Body of pancreas (tissue), 4 donors: ENCODE measurements at regions not wholly inside any gene's neighbourhood (a gene's known extent, or its start where the extent isn't known, plus 50 kb on each side); places are given as distances from the start of the nearest gene placed in this dataset.

Experiments used
- ATAC-seq: fragments of 150-250 bp; one replicate; pipeline ENCODE4 v1.9.1; 2016
- DNase-seq, 4 donors: peaks; one replicate each; pipeline ENCODE4 v3.0.0-alpha.2; 2019
- H3K27ac ChIP-seq, 4 donors: fragments of 200-600 bp; sonication (generic); 1 replicate in 3 of 4; 2 replicates in 1 of 4; pipeline versions ENCODE4 v1.5.1 to v1.6.1; 2016 to 2019; ENCODE audit warnings: mild to moderate bottlenecking in 1 of 4, mixed read lengths in 1 of 4, moderate library complexity in 1 of 4
- H3K27me3 ChIP-seq, 2 donors: fragments of 200-600 bp; sonication (generic); one replicate each; pipeline ENCODE4 v1.6.0; 2016; ENCODE audit warnings: mild to moderate bottlenecking in 1 of 2
- H3K36me3 ChIP-seq, 2 donors: fragments of 200-600 bp; sonication (generic); replicated peaks in 1 of 2; 2 replicates each; pipeline ENCODE4 v1.5.1; 2016; ENCODE audit warnings: low read depth in 2 of 2; ENCODE audit not compliant: insufficient read depth in 1 of 2
- H3K4me1 ChIP-seq: fragments of 200-600 bp; sonication (generic); one replicate; pipeline ENCODE4 v1.6.0; 2016
- H3K4me3 ChIP-seq, 2 donors: fragments of 200-600 bp; sonication (generic); 1 replicate in 1 of 2; 2 replicates in 1 of 2; pipeline ENCODE4 v1.5.1; 2016 to 2019
- H3K9me3 ChIP-seq, 3 donors: fragments of 200-600 bp; sonication (generic); 1 replicate in 2 of 3; 2 replicates in 1 of 3; pipeline ENCODE4 v1.5.1; 2016
- POLR2A ChIP-seq, 3 donors: fragments of 450-650 bp; IDR thresholded peaks; one replicate each; pipeline ENCODE4 v1.6.1; 2016; ENCODE audit warnings: antibody characterized with exemption in 3 of 3, mild to moderate bottlenecking in 2 of 3
- WGBS, 2 donors: methylation state at CpG; one replicate each; pipeline ENCODE4 v1.1.5; 2017; 5-methylcytosine and 5-hydroxymethylcytosine counted together
- intact Hi-C: fragments of 100-400 bp; cut with DNase I; formaldehyde crosslinking; loops from one replicate; pipeline ENCODE4 v1.15.1; 2023
- TF ChIP-seq, protein P1 (sequence below), 7 experiments: fragments of 450-650 bp in 4 of 7; fragments of 200-600 bp in 3 of 7; sonication (generic) in 3 of 7; IDR thresholded peaks; one replicate each; pipeline ENCODE4 v1.5.1; 2016 to 2019; ENCODE audit warnings: antibody characterized with exemption in 7 of 7

DNA sequence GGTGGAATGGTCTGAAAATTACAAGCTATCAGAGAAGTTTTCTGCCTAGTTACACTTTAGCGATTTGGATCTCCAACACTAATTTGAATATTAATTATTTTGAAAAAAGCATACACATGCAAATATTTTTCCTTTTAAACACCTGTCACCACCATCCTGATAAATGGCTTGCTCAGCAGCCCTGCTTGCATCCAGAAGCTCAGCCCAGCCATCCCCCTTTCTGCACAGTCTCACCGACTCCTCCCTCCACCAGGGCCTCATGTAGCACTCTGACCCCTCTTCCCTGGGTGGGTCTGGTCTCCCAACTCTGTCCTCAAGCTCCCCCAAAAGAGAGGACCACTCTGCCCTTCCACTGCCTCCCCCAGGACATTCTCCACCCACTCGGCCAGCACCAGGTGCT, 70.0 kb downstream of the C5orf15 start:
- Histone ChIP-seq H3K4me3 (no peak overlapping the region), H3K27ac (no peak overlapping the region), H3K36me3 (no peaks in the 10 kb centered on the region), H3K27me3 (no peaks in the 10 kb centered on the region), H3K9me3 (no peaks in the 10 kb centered on the region), H3K4me1 (no peaks in the 10 kb centered on the region)
- intact Hi-C loops: no loop called here
- DNase-seq: no peak
- no peak for ATAC-seq
- TF ChIP-seq POLR2A (IDR thresholded peaks at IDR 0.05): no peak
- TF ChIP-seq, protein P1, sequence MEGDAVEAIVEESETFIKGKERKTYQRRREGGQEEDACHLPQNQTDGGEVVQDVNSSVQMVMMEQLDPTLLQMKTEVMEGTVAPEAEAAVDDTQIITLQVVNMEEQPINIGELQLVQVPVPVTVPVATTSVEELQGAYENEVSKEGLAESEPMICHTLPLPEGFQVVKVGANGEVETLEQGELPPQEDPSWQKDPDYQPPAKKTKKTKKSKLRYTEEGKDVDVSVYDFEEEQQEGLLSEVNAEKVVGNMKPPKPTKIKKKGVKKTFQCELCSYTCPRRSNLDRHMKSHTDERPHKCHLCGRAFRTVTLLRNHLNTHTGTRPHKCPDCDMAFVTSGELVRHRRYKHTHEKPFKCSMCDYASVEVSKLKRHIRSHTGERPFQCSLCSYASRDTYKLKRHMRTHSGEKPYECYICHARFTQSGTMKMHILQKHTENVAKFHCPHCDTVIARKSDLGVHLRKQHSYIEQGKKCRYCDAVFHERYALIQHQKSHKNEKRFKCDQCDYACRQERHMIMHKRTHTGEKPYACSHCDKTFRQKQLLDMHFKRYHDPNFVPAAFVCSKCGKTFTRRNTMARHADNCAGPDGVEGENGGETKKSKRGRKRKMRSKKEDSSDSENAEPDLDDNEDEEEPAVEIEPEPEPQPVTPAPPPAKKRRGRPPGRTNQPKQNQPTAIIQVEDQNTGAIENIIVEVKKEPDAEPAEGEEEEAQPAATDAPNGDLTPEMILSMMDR (IDR thresholded peaks at IDR 0.05): no peak
- WGBS, 2 donors: 66 to 77% methylated on average over 3 of the region's 3 CpGs

DNA sequence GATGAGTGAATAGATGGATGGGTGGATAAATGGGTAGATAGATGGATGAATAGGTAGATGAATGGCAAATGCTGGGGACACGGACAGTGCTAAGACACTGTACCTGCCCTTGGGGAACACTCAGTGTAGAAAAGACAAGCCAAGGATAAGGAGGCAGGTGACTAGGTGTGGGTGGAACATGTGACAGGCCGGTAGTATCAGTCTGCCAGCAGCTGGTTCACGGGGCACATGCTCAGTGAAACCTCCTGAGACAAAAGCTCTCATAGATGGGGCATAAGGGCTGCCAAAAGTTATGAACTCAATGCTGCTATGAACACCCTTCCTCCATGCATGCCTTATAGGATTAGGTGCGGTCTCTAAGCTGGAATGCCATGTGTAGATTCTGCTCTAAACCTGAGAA, 71.0 kb downstream of the C5orf15 start:
- Histone ChIP-seq H3K4me1 (no peaks in the 10 kb centered on the region), H3K27ac (no peak overlapping the region), H3K27me3 (no peaks in the 10 kb centered on the region), H3K9me3 (no peaks in the 10 kb centered on the region), H3K4me3 (no peak overlapping the region), H3K36me3 (no peaks in the 10 kb centered on the region)
- intact Hi-C loops: no loop called here
- TF ChIP-seq, protein P1 (IDR thresholded peaks at IDR 0.05): no peak
- TF ChIP-seq POLR2A (IDR thresholded peaks at IDR 0.05): no peak
- no peak for DNase-seq
- no peak for ATAC-seq
- WGBS, 2 donors: 56 to 74% methylated on average over 4 of the region's 4 CpGs

DNA sequence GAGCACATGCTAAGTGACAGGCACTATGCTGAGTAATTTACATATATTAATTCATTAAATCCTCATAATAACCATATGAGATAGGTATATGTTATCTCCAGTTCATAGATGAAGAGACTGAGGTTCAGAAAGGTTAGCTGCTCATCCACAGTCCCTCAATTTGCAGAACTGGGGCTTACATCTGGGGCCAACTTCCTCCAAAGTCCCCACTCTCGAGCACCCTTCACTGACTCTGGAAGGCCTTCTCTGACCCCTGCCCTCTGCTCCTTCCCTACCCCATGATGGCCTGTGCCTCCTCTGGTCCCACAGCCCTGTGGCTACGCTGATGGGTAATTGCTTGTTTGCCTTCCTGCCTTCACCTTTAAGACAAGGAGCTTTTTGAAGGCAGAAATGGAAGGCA, 71.6 kb downstream of the C5orf15 start:
- Histone ChIP-seq H3K4me3 (no peak overlapping the region), H3K4me1 (no peaks in the 10 kb centered on the region), H3K9me3 (no peaks in the 10 kb centered on the region), H3K36me3 (no peaks in the 10 kb centered on the region), H3K27me3 (no peaks in the 10 kb centered on the region), H3K27ac (no peak overlapping the region)
- WGBS, 2 donors: 88 to 92% methylated on average over 2 of the region's 2 CpGs
- DNase-seq (no peak), ATAC-seq (no peak)
- TF ChIP-seq, protein P1 (IDR thresholded peaks at IDR 0.05): no peak
- TF ChIP-seq POLR2A (IDR thresholded peaks at IDR 0.05): no peak
- intact Hi-C loops: no loop called here

DNA sequence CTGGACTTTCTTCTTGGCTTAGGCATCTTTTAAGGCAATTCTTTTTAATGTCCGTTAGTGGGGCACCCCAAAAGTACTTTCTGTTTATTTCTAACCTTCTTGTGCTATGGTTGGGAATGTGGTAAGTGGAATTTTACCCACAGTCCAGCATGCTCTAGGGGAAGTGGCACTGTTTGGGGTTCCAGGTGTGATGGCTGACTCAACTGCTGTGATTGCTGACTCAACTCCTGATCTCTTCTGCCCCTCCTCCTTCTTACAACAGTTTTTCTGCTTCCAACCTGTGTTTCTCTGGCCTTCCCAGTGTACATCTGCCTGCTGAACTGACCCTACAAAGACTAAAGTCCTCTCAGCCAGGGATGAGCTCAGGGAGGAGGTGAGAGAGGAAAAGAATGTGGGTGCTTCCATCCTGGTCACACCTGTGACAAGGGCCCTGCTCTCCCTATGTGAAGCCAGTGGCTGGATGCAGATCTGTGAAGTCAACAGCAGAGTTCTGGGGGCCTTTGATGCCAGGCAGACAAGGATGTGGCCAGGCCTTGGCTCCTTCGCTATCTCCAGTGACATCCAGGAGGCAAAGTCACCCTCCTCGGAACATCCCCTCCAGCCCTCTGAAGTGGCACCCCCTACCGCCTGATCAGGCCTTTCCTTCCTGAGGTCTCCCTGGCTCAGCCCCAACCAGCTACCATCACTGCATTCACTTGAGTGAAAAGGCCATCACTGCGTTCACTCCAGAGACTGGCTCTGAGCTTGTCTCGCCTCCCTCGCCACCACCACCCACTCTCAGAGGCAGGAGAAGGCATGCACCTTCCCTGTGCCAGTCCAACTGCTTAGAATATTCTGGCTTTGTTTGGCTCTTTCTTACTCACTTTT, 72.2 kb downstream of the C5orf15 start:
- Histone ChIP-seq H3K36me3 (no peaks in the 10 kb centered on the region), H3K9me3 (no peaks in the 10 kb centered on the region), H3K27ac (no peak overlapping the region), H3K27me3 (no peaks in the 10 kb centered on the region), H3K4me3 (no peak overlapping the region), H3K4me1 (no peaks in the 10 kb centered on the region)
- WGBS, 2 donors: 90 to 99% methylated on average over 7 of the region's 7 CpGs
- DNase-seq: no peak
- TF ChIP-seq POLR2A (IDR thresholded peaks at IDR 0.05): no peak
- TF ChIP-seq, protein P1 (IDR thresholded peaks at IDR 0.05): no peak
- no peak for ATAC-seq
- intact Hi-C loops: no loop called here

DNA sequence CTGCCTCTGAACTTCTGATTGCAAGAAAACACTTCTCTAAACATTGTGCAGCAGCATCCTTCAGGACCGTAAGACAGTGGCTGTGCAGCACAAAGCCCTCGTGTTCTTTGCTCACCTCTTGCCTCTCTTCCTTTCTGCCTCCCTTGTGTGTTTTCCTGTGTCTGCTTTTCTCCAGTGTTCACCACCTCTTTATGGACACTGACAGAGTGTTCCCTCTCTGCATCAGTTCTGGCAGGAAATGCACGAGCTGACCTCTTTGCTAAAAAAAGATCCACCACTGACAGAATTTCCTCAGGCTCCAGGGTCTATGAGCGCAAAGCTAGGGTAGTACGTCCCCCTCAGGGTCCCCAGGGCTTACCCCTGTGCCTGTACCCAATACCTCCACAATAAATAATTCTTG, 74.3 kb downstream of the C5orf15 start:
- Histone ChIP-seq H3K27me3 (no peaks in the 10 kb centered on the region), H3K4me3 (no peak overlapping the region), H3K36me3 (no peaks in the 10 kb centered on the region), H3K4me1 (no peaks in the 10 kb centered on the region), H3K27ac (no peak overlapping the region), H3K9me3 (no peaks in the 10 kb centered on the region)
- 55 to 70% methylated on average over 5 of the region's 5 CpGs for WGBS, 2 donors
- intact Hi-C loops: no loop called here
- DNase-seq (no peak), ATAC-seq (no peak)
- TF ChIP-seq, protein P1 (IDR thresholded peaks at IDR 0.05): no peak
- no peak for TF ChIP-seq POLR2A (IDR thresholded peaks at IDR 0.05)
